ENCODE measurements at regions not wholly inside any gene's neighbourhood (a gene's known extent, or its start where the extent isn't known, plus 50 kb on each side); places are given as distances from the start of the nearest gene placed in this dataset.
"Not testable (repeated sequence)": the region's sequence is repeated elsewhere in the genome, so short reads cannot be mapped to it uniquely, and the experiment has no call there.

- no peak for DNase-seq (ENCODE audit: low spot score)
- in situ Hi-C loops (cut with MboI; ENCODE audit: low pct_unique_long_range_greater_than_20kb, low sequenced_read_pairs, unreplicated experiment), result no loop called here
- TF ChIP-seq CTCF (IDR thresholded peaks at IDR 0.05; ENCODE audit: extremely low read depth, insufficient read depth, missing control alignments), result no peak
Observed at GRCh38 chr6:139699335-139699734, 324.9 kb upstream of the CITED2 start.

GRCh38 chr6:139698526-139699176 lies 324.2 kb upstream of the CITED2 start:
- TF ChIP-seq CTCF (IDR thresholded peaks at IDR 0.05; ENCODE audit: extremely low read depth, insufficient read depth, missing control alignments), result no peak
- no peak for DNase-seq (ENCODE audit: low spot score)
- in situ Hi-C loops (cut with MboI; ENCODE audit: low pct_unique_long_range_greater_than_20kb, low sequenced_read_pairs, unreplicated experiment), result no loop called here

GRCh38 chr6:139697856-139698255 lies 323.4 kb upstream of the CITED2 start:
- in situ Hi-C loops (cut with MboI; ENCODE audit: low pct_unique_long_range_greater_than_20kb, low sequenced_read_pairs, unreplicated experiment); DNase-seq (ENCODE audit: low spot score): not testable (repeated sequence)

GRCh38 chr6:139696991-139697390 lies 322.5 kb upstream of the CITED2 start:
- DNase-seq (ENCODE audit: low spot score); in situ Hi-C loops (cut with MboI; ENCODE audit: low pct_unique_long_range_greater_than_20kb, low sequenced_read_pairs, unreplicated experiment): not testable (repeated sequence)

GRCh38 chr6:139695361-139695760 lies 320.9 kb upstream of the CITED2 start:
- TF ChIP-seq CTCF (IDR thresholded peaks at IDR 0.05; ENCODE audit: extremely low read depth, insufficient read depth, missing control alignments), result no peak
- no peak for DNase-seq (ENCODE audit: low spot score)
- in situ Hi-C loops (cut with MboI; ENCODE audit: low pct_unique_long_range_greater_than_20kb, low sequenced_read_pairs, unreplicated experiment), result no loop called here

- no peak for DNase-seq (ENCODE audit: low spot score)
- in situ Hi-C loops (cut with MboI; ENCODE audit: low pct_unique_long_range_greater_than_20kb, low sequenced_read_pairs, unreplicated experiment), result no loop called here
- no peak for TF ChIP-seq CTCF (IDR thresholded peaks at IDR 0.05; ENCODE audit: extremely low read depth, insufficient read depth, missing control alignments)
Observed at GRCh38 chr6:139693735-139694134, 319.3 kb upstream of the CITED2 start.

- in situ Hi-C loops (cut with MboI; ENCODE audit: low pct_unique_long_range_greater_than_20kb, low sequenced_read_pairs, unreplicated experiment), result no loop called here
- no peak for TF ChIP-seq CTCF (IDR thresholded peaks at IDR 0.05; ENCODE audit: extremely low read depth, insufficient read depth, missing control alignments)
- no peak for DNase-seq (ENCODE audit: low spot score)
Observed at GRCh38 chr6:139690007-139690406, 315.6 kb upstream of the CITED2 start.

GRCh38 chr6:139687055-139687454 lies 312.6 kb upstream of the CITED2 start:
- in situ Hi-C loops (cut with MboI; ENCODE audit: low pct_unique_long_range_greater_than_20kb, low sequenced_read_pairs, unreplicated experiment), result no loop called here
- TF ChIP-seq CTCF (IDR thresholded peaks at IDR 0.05; ENCODE audit: extremely low read depth, insufficient read depth, missing control alignments), result no peak

More at GRCh38 chr6:139687055-139687454, 312.6 kb upstream of the CITED2 start:
- no peak for DNase-seq (ENCODE audit: low spot score)
